Fibroblast of mammary gland (primary cell): ENCODE measurements at regions not wholly inside any gene's neighbourhood (a gene's known extent, or its start where the extent isn't known, plus 50 kb on each side); places are given as distances from the start of the nearest gene placed in this dataset.

Experiments used
- DNase-seq: peaks from one replicate; pipeline ENCODE4 v3.0.0-alpha.2; 2010; ENCODE audit warnings: low read depth
- H3K4me3 ChIP-seq: 2 replicates; pipeline ENCODE4 v1.5.1; 2011; ENCODE audit warnings: low read depth, mild to moderate bottlenecking, low read length, moderate library complexity; ENCODE audit not compliant: control insufficient read depth
- TF ChIP-seq, protein P1 (sequence below): conservative IDR thresholded peaks from 2 replicates; pipeline ENCODE4 v1.5.1; 2011; ENCODE audit warnings: low read depth, low read length, inconsistent platforms; ENCODE audit not compliant: control insufficient read depth, insufficient read depth

DNA sequence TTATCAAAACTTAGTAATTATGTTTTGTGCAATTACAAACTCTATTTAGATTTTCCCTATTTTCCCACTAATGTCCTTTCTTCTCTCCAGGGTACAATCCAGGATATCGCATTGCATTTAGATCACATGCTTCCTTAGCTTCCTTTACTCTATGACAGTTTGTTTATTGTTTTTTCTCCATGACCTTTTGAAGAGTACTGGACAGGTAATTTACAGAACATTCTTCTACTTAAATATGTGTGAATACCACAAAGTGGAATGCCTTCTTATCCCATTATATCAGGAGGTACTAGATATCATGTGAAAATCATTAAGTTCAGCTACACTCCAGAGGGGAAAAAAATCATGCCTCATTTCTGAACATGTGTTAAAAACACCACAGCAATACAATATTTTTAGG, 776.6 kb upstream of the CDH9 start:
- TF ChIP-seq, protein P1, sequence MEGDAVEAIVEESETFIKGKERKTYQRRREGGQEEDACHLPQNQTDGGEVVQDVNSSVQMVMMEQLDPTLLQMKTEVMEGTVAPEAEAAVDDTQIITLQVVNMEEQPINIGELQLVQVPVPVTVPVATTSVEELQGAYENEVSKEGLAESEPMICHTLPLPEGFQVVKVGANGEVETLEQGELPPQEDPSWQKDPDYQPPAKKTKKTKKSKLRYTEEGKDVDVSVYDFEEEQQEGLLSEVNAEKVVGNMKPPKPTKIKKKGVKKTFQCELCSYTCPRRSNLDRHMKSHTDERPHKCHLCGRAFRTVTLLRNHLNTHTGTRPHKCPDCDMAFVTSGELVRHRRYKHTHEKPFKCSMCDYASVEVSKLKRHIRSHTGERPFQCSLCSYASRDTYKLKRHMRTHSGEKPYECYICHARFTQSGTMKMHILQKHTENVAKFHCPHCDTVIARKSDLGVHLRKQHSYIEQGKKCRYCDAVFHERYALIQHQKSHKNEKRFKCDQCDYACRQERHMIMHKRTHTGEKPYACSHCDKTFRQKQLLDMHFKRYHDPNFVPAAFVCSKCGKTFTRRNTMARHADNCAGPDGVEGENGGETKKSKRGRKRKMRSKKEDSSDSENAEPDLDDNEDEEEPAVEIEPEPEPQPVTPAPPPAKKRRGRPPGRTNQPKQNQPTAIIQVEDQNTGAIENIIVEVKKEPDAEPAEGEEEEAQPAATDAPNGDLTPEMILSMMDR = no peak
- no peak overlapping the region for H3K4me3 ChIP-seq
- DNase-seq = no peak

DNA sequence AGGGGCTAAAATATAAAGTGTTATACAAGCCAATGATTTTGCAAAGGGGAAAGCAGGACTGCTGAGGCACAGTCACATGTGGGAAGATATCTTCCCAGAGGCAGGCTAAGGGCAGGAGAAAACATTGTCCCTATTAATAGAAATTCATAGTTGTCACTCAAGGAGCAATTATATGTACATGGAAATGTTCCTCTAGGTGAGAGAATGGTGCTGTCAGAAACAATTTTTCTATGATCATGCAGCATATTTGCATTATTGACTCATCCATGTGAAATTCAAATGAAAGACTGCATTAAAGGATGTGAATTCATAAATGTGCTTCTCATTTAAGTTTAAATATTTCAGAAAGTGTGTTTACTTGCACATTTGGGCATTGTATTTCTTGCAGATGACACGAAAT, 775.9 kb upstream of the CDH9 start:
- no peak for DNase-seq
- H3K4me3 ChIP-seq = no peak overlapping the region
- TF ChIP-seq, protein P1 = no peak

DNA sequence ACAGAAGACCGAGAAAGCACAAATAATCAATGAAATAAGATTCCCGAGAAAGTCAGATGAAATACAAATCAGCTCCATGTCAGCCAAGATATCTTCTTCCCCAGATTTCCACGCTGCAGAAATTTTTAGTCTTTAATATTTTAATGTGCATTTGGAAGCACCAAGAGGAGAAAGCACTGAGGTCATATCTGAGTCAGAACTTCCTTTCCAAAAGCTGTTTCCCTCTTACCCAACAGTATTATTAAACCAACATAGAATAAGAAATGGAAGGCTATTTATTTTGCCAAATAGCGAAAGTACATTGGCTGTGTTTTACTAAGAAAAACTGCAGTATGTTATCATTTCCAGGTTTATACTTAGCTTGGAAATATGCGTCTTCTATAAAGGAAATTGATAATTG, 772.1 kb upstream of the CDH9 start:
- H3K4me3 ChIP-seq = no peak overlapping the region
- TF ChIP-seq, protein P1 = no peak
- DNase-seq = peak; percentile 35

DNA sequence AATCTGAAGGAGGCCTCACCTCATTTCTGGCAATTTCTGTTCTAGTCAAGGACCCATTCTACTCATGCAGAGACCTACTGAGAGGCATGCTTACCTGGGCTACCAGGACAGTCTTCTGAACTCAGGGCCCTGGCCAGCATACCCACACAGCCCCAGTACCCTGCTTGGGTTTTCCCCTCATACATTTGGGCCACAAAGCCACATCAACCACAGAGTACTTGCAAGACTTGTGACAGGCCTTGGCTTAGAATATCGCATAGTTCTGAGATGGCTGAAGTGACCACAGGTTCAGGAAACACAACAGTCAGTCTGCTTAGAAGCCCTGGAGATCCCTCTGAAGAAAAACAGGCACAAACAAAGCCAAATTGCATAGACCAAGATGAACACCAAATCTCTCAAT, 758.8 kb upstream of the CDH9 start:
- no peak for DNase-seq
- TF ChIP-seq, protein P1 = no peak
- no peak overlapping the region for H3K4me3 ChIP-seq

DNA sequence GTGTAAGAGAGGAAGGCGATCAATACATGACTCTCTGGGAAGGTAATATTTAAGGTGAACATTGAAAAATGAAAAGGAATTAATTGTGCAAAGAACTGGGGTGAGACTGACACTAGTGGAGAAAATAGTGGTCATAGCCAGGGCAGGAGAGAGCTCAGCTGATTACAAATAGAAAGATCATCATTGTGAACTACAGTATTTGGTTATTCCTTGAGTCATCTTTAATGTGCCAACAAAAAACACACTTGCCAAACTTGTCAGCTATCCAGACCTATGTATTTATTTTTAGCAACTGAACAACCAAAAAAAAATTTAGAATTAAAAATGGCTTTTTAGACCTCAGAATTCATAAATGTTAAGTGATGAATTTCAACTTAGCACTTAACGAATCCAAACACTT, 749.8 kb upstream of the CDH9 start:
- DNase-seq = no peak
- TF ChIP-seq, protein P1 = no peak
- H3K4me3 ChIP-seq = no peak overlapping the region

DNA sequence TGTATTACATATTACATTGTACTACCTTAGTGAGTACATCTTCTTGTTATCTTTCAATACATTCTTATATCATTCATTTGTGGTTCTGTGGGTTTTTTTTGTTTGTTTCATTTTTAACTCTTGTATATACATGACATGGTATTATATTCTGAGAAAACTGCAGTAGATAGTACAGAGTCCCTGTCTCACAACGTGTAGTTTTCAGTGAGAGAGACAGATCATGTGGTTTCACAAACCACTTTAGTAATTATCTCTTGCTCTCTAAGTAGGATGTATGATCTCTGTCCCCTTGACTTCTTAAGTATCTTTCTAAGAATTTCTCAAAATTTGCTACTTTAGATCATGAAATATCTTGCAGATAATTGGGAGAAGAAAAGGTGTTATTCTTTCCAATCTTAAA, 745.9 kb upstream of the CDH9 start:
- TF ChIP-seq, protein P1 = no peak
- no peak overlapping the region for H3K4me3 ChIP-seq
- no peak for DNase-seq

DNA sequence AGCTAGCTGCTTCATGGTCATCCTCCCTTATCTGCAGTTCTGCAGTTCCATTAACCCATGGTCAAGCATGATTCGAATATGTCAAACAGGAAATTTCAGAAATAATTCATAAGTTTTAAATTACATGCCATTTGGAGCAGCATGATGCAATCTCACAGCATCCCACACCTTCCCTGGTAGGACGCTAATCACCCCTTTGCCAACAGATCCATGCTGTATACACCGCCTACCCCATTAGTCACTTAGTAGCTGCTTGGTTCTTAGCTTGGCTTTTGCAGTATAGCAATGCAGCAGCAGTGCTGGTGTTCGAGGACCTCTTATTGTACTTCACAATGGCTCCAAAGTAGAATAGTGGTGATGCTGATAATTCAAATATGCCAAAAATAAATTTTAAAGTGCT, 739.7 kb upstream of the CDH9 start:
- TF ChIP-seq, protein P1 = no peak
- no peak for DNase-seq
- H3K4me3 ChIP-seq = no peak overlapping the region
